H1 (cell line): ENCODE measurements at regions not wholly inside any gene's neighbourhood (a gene's known extent, or its start where the extent isn't known, plus 50 kb on each side); places are given as distances from the start of the nearest gene placed in this dataset.

Experiments
- CHD2 ChIP-seq: IDR thresholded peaks from 2 replicates; pipeline ENCODE4 v1.6.1; 2012; ENCODE audit warnings: low read length, improper control_type of control experiment
- CHD7 ChIP-seq: fragments of 300-600 bp; sonication (generic); IDR thresholded peaks from 2 replicates; pipeline ENCODE4 v1.7.1; 2012; ENCODE audit warnings: low read length, moderate library complexity, mild to moderate bottlenecking, inconsistent platforms; ENCODE audit not compliant: insufficient replicate concordance
- CREB1 ChIP-seq: IDR thresholded peaks from 2 replicates; pipeline ENCODE4 v1.6.1; 2012; ENCODE audit warnings: inconsistent platforms
- CTCF ChIP-seq, 3 experiments: IDR thresholded peaks; 1 replicate in 2 of 3; 2 replicates in 1 of 3; pipeline versions ENCODE4 v1.5.1 to v1.6.1; 2011; ENCODE audit warnings: low read length in 3 of 3, mild to moderate bottlenecking in 3 of 3, inconsistent platforms in 2 of 3, low read depth in 1 of 3, moderate library complexity in 1 of 3; ENCODE audit not compliant: insufficient read depth in 1 of 3; ENCODE audit errors: control extremely low read depth in 1 of 3
- EP300 ChIP-seq, 2 experiments: IDR thresholded peaks; 1 replicate in 1 of 2; 2 replicates in 1 of 2; pipeline ENCODE4 v1.6.1; 2011 to 2012; ENCODE audit warnings: low read depth in 2 of 2, low read length in 2 of 2, mild to moderate bottlenecking in 2 of 2, borderline replicate concordance in 1 of 2, inconsistent platforms in 1 of 2, moderate library complexity in 1 of 2
- GTF2F1 ChIP-seq: IDR thresholded peaks from 2 replicates; pipeline ENCODE4 v1.6.1; 2012; ENCODE audit warnings: low read depth, low read length, improper control_type of control experiment, borderline replicate concordance
- JUN ChIP-seq: IDR thresholded peaks from 2 replicates; pipeline ENCODE4 v1.6.1; 2011; ENCODE audit warnings: low read depth, mild to moderate bottlenecking, improper control_type of control experiment, low read length
- POLR2AphosphoS5 ChIP-seq: IDR thresholded peaks from 2 replicates; pipeline ENCODE4 v1.6.1; 2011; ENCODE audit warnings: low read depth, low read length
- RFX5 ChIP-seq: IDR thresholded peaks from 2 replicates; pipeline ENCODE4 v1.6.1; 2011; ENCODE audit warnings: low read depth, low read length, improper control_type of control experiment, borderline replicate concordance
- SIN3A ChIP-seq, 2 experiments: IDR thresholded peaks in 1 of 2; conservative IDR thresholded peaks in 1 of 2; 2 replicates each; pipeline ENCODE4 v1.6.1; 2011 to 2012; ENCODE audit warnings: low read length in 2 of 2, improper control_type of control experiment in 1 of 2, low read depth in 1 of 2, mild to moderate bottlenecking in 1 of 2

- TF ChIP-seq POLR2AphosphoS5: no peak
- no peak for TF ChIP-seq CTCF (IDR thresholded peaks at IDR 0.05; ENCODE audit: control extremely low read depth in 1 of 3, insufficient read depth in 1 of 3, low read depth in 1 of 3, low read length in 3 of 3)
- TF ChIP-seq SIN3A (conservative IDR thresholded peaks at IDR 0.05 in 1 of 2, IDR thresholded peaks at IDR 0.05 in 1 of 2; ENCODE audit: low read depth in 1 of 2, low read length in 2 of 2): no peak
- no peak for TF ChIP-seq CHD2
- TF ChIP-seq RFX5: no peak
- no peak for TF ChIP-seq GTF2F1
- no peak for TF ChIP-seq CHD7
- TF ChIP-seq JUN: no peak
- TF ChIP-seq EP300 (IDR thresholded peaks at IDR 0.05; ENCODE audit: borderline replicate concordance in 1 of 2, low read depth in 2 of 2, low read length in 2 of 2): no peak
- TF ChIP-seq CREB1: no peak
Observed at GRCh38 chr6:165968408-165968807, 199.2 kb downstream of the TBXT start.
